ENCODE measurements at regions not wholly inside any gene's neighbourhood (a gene's known extent, or its start where the extent isn't known, plus 50 kb on each side); places are given as distances from the start of the nearest gene placed in this dataset.

DNA sequence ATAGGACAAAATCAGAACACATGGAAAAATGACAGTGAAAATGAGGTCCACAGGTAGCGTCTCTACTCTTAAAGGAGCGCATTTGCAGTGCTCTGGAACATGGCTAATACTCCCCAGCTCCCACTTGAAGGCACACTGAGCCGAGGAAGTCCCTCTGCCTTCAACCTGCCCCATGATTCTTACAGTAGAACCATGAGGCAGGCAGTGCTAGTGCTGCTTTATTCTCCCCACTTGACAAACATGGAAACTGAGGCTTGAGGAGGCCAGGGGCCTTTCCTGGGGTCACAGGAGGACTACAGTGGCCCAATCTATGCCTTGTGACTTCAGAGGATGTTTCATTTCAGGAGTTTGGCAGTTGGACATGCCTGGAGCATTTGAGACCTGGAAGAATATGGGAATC is 244.1 kb upstream of the MAF start:
- no peaks in the 10 kb centered on the region for H4K20me1 ChIP-seq (replicated peaks; ENCODE audit: control insufficient read depth, extremely low read depth, insufficient read depth, low read length)
- no peak overlapping the region for H3K4me2 ChIP-seq (ENCODE audit: insufficient read depth, low read length)
- no peaks in the 10 kb centered on the region for H3K4me1 ChIP-seq (ENCODE audit: control insufficient read depth, extremely low read depth, insufficient read depth, low read length)
- H3K9me3 ChIP-seq (replicated peaks; ENCODE audit: control insufficient read depth, insufficient read depth, low read length): peaks cover 4% of the 10 kb centered on the region
- no peak overlapping the region for H3K9ac ChIP-seq (replicated peaks; ENCODE audit: extremely low read depth, insufficient read depth, low read length)
- no peak overlapping the region for H3K27ac ChIP-seq (ENCODE audit: insufficient read depth, low read depth, low read length)
- no peak overlapping the region for H3K4me3 ChIP-seq (replicated peaks in 1 of 3; ENCODE audit: insufficient read depth in 1 of 3, low read depth in 1 of 3, low read length in 3 of 3)
- no peak overlapping the region for H2AFZ ChIP-seq (ENCODE audit: low read depth, low read length)
- CTCF ChIA-PET: no interaction called here
- no peaks in the 10 kb centered on the region for H3K9me1 ChIP-seq (replicated peaks; ENCODE audit: control insufficient read depth, extremely low read depth, insufficient read depth, low read length)
- TF ChIP-seq POLR2AphosphoS5 (IDR thresholded peaks at IDR 0.05; ENCODE audit: insufficient read depth, low read depth, low read length): no peak
- TF ChIP-seq FOS (IDR thresholded peaks at IDR 0.05; ENCODE audit: borderline replicate concordance, insufficient read depth, low read length): no peak
- TF ChIP-seq MYC (IDR thresholded peaks at IDR 0.05; ENCODE audit: low read depth, low read length): no peak
- TF ChIP-seq GATA2 (IDR thresholded peaks at IDR 0.05; ENCODE audit: insufficient read depth, insufficient read length, low read depth, low read length): no peak
- TF ChIP-seq EZH2 (IDR thresholded peaks at IDR 0.05; ENCODE audit: borderline replicate concordance, low read depth, low read length, severe bottlenecking): no peak
- TF ChIP-seq, protein P1, sequence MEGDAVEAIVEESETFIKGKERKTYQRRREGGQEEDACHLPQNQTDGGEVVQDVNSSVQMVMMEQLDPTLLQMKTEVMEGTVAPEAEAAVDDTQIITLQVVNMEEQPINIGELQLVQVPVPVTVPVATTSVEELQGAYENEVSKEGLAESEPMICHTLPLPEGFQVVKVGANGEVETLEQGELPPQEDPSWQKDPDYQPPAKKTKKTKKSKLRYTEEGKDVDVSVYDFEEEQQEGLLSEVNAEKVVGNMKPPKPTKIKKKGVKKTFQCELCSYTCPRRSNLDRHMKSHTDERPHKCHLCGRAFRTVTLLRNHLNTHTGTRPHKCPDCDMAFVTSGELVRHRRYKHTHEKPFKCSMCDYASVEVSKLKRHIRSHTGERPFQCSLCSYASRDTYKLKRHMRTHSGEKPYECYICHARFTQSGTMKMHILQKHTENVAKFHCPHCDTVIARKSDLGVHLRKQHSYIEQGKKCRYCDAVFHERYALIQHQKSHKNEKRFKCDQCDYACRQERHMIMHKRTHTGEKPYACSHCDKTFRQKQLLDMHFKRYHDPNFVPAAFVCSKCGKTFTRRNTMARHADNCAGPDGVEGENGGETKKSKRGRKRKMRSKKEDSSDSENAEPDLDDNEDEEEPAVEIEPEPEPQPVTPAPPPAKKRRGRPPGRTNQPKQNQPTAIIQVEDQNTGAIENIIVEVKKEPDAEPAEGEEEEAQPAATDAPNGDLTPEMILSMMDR (IDR thresholded peaks at IDR 0.05; ENCODE audit: extremely low read depth in 1 of 2, insufficient read depth in 1 of 2, low read depth in 1 of 2, low read length in 2 of 2): no peak
- TF ChIP-seq, protein P2, sequence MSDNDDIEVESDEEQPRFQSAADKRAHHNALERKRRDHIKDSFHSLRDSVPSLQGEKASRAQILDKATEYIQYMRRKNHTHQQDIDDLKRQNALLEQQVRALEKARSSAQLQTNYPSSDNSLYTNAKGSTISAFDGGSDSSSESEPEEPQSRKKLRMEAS (IDR thresholded peaks at IDR 0.05; ENCODE audit: insufficient read depth, insufficient read length): no peak
- no peak for TF ChIP-seq POLR2A (IDR thresholded peaks at IDR 0.05; ENCODE audit: low read depth, low read length)
- no peak for TF ChIP-seq JUN (IDR thresholded peaks at IDR 0.05; ENCODE audit: borderline replicate concordance, insufficient read depth, insufficient read length, low read depth)
- no peaks in the 10 kb centered on the region for H3K79me2 ChIP-seq (ENCODE audit: control insufficient read depth, insufficient read depth, low read length)
- dilution Hi-C loops (cut with MboI; ENCODE audit: extremely low pct_ligation_motif_present, low sequenced_read_pairs): no loop called here
- intact Hi-C loops (cut with micrococcal nuclease): no loop called here
- no TSS peak for BruUV-seq (replicated peaks)
- DNase-seq (ENCODE audit: low read depth, low spot score) (no peak), FAIRE-seq (no peak)
- H3K27me3 ChIP-seq (ENCODE audit: control insufficient read depth in 2 of 2, insufficient read depth in 2 of 2, low read length in 2 of 2): no peaks in the 10 kb centered on the region
- POLR2A ChIA-PET: no interaction called here
- no peaks in the 10 kb centered on the region for H3K36me3 ChIP-seq (ENCODE audit: control insufficient read depth in 2 of 2, extremely low read depth in 1 of 2, insufficient read depth in 2 of 2, low read length in 2 of 2)

Measured in endothelial cell of umbilical vein (primary cell).